ENCODE measurements at regions not wholly inside any gene's neighbourhood (a gene's known extent, or its start where the extent isn't known, plus 50 kb on each side); places are given as distances from the start of the nearest gene placed in this dataset.

DNA sequence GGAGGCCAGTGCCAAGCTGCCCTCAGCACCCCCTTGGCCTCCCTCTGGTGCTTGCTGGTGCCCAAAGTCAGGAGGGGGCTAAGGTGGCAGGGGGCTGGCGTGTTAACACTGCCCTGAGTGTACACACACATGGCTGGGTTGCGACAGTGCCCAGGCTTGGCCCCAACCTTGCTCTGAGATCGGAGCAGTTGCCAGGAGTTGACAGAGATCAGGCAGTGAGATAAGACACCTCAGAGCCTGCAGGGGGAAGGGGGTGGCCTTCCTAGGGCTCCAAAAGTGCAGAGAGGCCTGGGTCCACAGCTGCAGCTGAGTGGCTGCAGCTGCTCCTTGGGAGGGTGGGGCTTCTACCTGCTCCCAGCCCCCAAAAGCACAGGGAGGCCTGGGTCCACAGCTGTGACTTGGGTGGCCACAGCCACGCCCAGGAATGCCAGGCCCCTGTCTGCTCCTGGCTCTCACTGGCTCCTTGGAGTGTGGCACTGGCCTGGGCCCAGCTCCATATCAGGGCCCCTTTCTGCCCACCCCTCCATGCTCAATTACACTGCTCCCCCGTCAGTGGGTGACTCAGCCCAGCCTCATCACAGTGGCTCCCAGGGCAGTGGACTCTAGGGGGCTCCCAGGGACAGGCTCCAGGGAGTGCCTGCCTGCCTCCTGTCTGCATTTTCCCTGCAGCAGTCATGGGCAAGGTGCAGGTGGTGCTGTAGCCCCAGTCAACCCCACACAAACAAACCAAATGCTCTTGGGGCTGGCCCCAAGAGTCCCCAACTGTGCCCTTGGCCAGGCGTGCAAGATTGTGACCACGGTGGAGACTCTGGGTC, 56.4 kb upstream of the C15orf39 start (continued):
- TF ChIP-seq ZFX (CRISPR knock-in tag; IDR thresholded peaks at IDR 0.05; ENCODE audit: low read depth) (peak; percentile 68), SALL2 (CRISPR knock-in tag; IDR thresholded peaks at IDR 0.05) (no peak), ZSCAN31 (CRISPR knock-in tag; IDR thresholded peaks at IDR 0.05; ENCODE audit: low read depth) (peak; percentile 75; the same call in 1 of the 2 replicates), FOXK2 (IDR thresholded peaks at IDR 0.05) (no peak), TAF1 (CRISPR knock-in tag; IDR thresholded peaks at IDR 0.05) (peak; percentile 22; the same call in 1 of the 2 replicates), ZNF850 (CRISPR knock-in tag; conservative IDR thresholded peaks at IDR 0.05) (no peak), SCMH1 (CRISPR knock-in tag; IDR thresholded peaks at IDR 0.05; ENCODE audit: borderline replicate concordance) (no peak), ZNF431 (CRISPR knock-in tag; IDR thresholded peaks at IDR 0.05; ENCODE audit: borderline replicate concordance, low read depth) (no peak), CENPT (CRISPR knock-in tag; IDR thresholded peaks at IDR 0.05; ENCODE audit: low read depth) (no peak; the same call in none of the 2 replicates), ZNF3 (CRISPR knock-in tag; IDR thresholded peaks at IDR 0.05) (no peak), TFE3 (CRISPR knock-in tag; IDR thresholded peaks at IDR 0.05) (no peak; the same call in 1 of the 2 replicates), PHF5A (CRISPR knock-in tag; IDR thresholded peaks at IDR 0.05; ENCODE audit: low read depth, unreplicated experiment) (no peak), SOX13 (IDR thresholded peaks at IDR 0.05) (no peak), SOX13 (CRISPR knock-in tag; conservative IDR thresholded peaks at IDR 0.05 in 1 of 2, IDR thresholded peaks at IDR 0.05 in 1 of 2) (peak in 1 of 2 experiments; percentile 53; a peak in 1 of 4 replicates), NBN (conservative IDR thresholded peaks at IDR 0.05) (no peak), ZNF138 (CRISPR knock-in tag; IDR thresholded peaks at IDR 0.05; ENCODE audit: low read depth) (no peak), NFYB (CRISPR knock-in tag; IDR thresholded peaks at IDR 0.05) (no peak), ZNF33B (CRISPR knock-in tag; IDR thresholded peaks at IDR 0.05) (no peak)
- TF ChIP-seq, protein P1, sequence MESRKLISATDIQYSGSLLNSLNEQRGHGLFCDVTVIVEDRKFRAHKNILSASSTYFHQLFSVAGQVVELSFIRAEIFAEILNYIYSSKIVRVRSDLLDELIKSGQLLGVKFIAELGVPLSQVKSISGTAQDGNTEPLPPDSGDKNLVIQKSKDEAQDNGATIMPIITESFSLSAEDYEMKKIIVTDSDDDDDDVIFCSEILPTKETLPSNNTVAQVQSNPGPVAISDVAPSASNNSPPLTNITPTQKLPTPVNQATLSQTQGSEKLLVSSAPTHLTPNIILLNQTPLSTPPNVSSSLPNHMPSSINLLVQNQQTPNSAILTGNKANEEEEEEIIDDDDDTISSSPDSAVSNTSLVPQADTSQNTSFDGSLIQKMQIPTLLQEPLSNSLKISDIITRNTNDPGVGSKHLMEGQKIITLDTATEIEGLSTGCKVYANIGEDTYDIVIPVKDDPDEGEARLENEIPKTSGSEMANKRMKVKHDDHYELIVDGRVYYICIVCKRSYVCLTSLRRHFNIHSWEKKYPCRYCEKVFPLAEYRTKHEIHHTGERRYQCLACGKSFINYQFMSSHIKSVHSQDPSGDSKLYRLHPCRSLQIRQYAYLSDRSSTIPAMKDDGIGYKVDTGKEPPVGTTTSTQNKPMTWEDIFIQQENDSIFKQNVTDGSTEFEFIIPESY (CRISPR knock-in tag; IDR thresholded peaks at IDR 0.05): no peak
- TF ChIP-seq, protein P2, sequence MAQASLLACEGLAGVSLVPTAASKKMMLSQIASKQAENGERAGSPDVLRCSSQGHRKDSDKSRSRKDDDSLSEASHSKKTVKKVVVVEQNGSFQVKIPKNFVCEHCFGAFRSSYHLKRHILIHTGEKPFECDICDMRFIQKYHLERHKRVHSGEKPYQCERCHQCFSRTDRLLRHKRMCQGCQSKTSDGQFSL (CRISPR knock-in tag; IDR thresholded peaks at IDR 0.05): no peak
- TF ChIP-seq, protein P3, sequence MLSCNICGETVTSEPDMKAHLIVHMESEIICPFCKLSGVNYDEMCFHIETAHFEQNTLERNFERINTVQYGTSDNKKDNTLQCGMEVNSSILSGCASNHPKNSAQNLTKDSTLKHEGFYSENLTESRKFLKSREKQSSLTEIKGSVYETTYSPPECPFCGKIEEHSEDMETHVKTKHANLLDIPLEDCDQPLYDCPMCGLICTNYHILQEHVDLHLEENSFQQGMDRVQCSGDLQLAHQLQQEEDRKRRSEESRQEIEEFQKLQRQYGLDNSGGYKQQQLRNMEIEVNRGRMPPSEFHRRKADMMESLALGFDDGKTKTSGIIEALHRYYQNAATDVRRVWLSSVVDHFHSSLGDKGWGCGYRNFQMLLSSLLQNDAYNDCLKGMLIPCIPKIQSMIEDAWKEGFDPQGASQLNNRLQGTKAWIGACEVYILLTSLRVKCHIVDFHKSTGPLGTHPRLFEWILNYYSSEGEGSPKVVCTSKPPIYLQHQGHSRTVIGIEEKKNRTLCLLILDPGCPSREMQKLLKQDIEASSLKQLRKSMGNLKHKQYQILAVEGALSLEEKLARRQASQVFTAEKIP (CRISPR knock-in tag; IDR thresholded peaks at IDR 0.05; ENCODE audit: borderline replicate concordance): no peak
- TF ChIP-seq, protein P4, sequence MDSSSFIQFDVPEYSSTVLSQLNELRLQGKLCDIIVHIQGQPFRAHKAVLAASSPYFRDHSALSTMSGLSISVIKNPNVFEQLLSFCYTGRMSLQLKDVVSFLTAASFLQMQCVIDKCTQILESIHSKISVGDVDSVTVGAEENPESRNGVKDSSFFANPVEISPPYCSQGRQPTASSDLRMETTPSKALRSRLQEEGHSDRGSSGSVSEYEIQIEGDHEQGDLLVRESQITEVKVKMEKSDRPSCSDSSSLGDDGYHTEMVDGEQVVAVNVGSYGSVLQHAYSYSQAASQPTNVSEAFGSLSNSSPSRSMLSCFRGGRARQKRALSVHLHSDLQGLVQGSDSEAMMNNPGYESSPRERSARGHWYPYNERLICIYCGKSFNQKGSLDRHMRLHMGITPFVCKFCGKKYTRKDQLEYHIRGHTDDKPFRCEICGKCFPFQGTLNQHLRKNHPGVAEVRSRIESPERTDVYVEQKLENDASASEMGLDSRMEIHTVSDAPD (CRISPR knock-in tag; IDR thresholded peaks at IDR 0.05): 0 out of 2 replicates have a peak, but pooled peaks have one; percentile 44

Measured in HepG2 (cell line).